Uterus (tissue), 2 donors: ENCODE measurements at regions not wholly inside any gene's neighbourhood (a gene's known extent, or its start where the extent isn't known, plus 50 kb on each side); places are given as distances from the start of the nearest gene placed in this dataset.
"Not testable (repeated sequence)": the region's sequence is repeated elsewhere in the genome, so short reads cannot be mapped to it uniquely, and the experiment has no call there.

Experiments used
- POLR2A ChIP-seq, 2 donors: fragments of 450-650 bp; IDR thresholded peaks; one replicate each; pipeline ENCODE4 v1.6.1; 2016; ENCODE audit warnings: antibody characterized with exemption in 2 of 2, mild to moderate bottlenecking in 1 of 2, moderate library complexity in 1 of 2
- TF ChIP-seq, protein P1 (sequence below), 4 experiments: fragments of 200-600 bp in 2 of 4; fragments of 450-650 bp in 2 of 4; sonication (generic) in 2 of 4; IDR thresholded peaks; one replicate each; pipeline ENCODE4 v1.5.1; 2016 to 2019; ENCODE audit warnings: antibody characterized with exemption in 4 of 4, mild to moderate bottlenecking in 2 of 4, moderate library complexity in 1 of 4

GRCh38 chr2:116829543-116829942, 984.9 kb upstream of the DDX18 start:
- TF ChIP-seq, protein P1, sequence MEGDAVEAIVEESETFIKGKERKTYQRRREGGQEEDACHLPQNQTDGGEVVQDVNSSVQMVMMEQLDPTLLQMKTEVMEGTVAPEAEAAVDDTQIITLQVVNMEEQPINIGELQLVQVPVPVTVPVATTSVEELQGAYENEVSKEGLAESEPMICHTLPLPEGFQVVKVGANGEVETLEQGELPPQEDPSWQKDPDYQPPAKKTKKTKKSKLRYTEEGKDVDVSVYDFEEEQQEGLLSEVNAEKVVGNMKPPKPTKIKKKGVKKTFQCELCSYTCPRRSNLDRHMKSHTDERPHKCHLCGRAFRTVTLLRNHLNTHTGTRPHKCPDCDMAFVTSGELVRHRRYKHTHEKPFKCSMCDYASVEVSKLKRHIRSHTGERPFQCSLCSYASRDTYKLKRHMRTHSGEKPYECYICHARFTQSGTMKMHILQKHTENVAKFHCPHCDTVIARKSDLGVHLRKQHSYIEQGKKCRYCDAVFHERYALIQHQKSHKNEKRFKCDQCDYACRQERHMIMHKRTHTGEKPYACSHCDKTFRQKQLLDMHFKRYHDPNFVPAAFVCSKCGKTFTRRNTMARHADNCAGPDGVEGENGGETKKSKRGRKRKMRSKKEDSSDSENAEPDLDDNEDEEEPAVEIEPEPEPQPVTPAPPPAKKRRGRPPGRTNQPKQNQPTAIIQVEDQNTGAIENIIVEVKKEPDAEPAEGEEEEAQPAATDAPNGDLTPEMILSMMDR (IDR thresholded peaks at IDR 0.05) = not testable (repeated sequence)
- TF ChIP-seq POLR2A (IDR thresholded peaks at IDR 0.05) = not testable (repeated sequence)
